H9 (cell line): ENCODE measurements at regions not wholly inside any gene's neighbourhood (a gene's known extent, or its start where the extent isn't known, plus 50 kb on each side); places are given as distances from the start of the nearest gene placed in this dataset.

Experiments
- DNase-seq: peaks from one replicate; pipeline ENCODE4 v3.0.0-alpha.2; 2017
- H2AFZ ChIP-seq: one replicate; pipeline ENCODE4 v1.6.1; 2013; ENCODE audit warnings: mild to moderate bottlenecking, low read length, control low read depth, moderate library complexity
- H2AK5ac ChIP-seq: 2 replicates; pipeline ENCODE4 v1.6.1; 2013; ENCODE audit warnings: low read length, control low read depth, mixed read lengths; ENCODE audit not compliant: insufficient read length
- H2BK120ac ChIP-seq: one replicate; pipeline ENCODE4 v1.6.1; 2013; ENCODE audit warnings: low read depth, mild to moderate bottlenecking, low read length, control low read depth, inconsistent platforms; ENCODE audit not compliant: poor library complexity, severe bottlenecking
- H2BK12ac ChIP-seq: 2 replicates; pipeline ENCODE4 v1.6.1; 2013; ENCODE audit warnings: low read length, control low read depth, mixed read lengths, low read depth; ENCODE audit not compliant: insufficient read length
- H2BK15ac ChIP-seq: 2 replicates; pipeline ENCODE4 v1.6.1; 2013; ENCODE audit warnings: low read depth, low read length, control low read depth
- H2BK20ac ChIP-seq: one replicate; pipeline ENCODE4 v1.6.1; 2013; ENCODE audit warnings: low read depth, mild to moderate bottlenecking, low read length, control low read depth, inconsistent platforms; ENCODE audit not compliant: poor library complexity, severe bottlenecking
- H2BK5ac ChIP-seq: 2 replicates; pipeline ENCODE4 v1.6.1; 2013; ENCODE audit warnings: low read length, control low read depth, mixed read lengths; ENCODE audit not compliant: insufficient read length
- H3K14ac ChIP-seq: 2 replicates; pipeline ENCODE4 v1.6.1; 2013; ENCODE audit warnings: low read length, control low read depth; ENCODE audit not compliant: insufficient read depth
- H3K18ac ChIP-seq: 2 replicates; pipeline ENCODE4 v1.6.1; 2013; ENCODE audit warnings: low read depth, mild to moderate bottlenecking, mixed read lengths, low read length, control low read depth; ENCODE audit not compliant: insufficient read length
- H3K23ac ChIP-seq: 2 replicates; pipeline ENCODE4 v1.6.1; 2013; ENCODE audit warnings: low read length, control low read depth, mixed read lengths, low read depth; ENCODE audit not compliant: insufficient read length
- H3K23me2 ChIP-seq: 2 replicates; pipeline ENCODE4 v1.6.1; 2013; ENCODE audit warnings: low read depth, mild to moderate bottlenecking, mixed read lengths, low read length, control low read depth; ENCODE audit not compliant: insufficient read length, poor library complexity, severe bottlenecking
- H3K27ac ChIP-seq: 2 replicates; pipeline ENCODE4 v1.5.1; 2013; ENCODE audit warnings: low read length, control low read depth, mixed read lengths, low read depth; ENCODE audit not compliant: insufficient read length
- H3K27me3 ChIP-seq: 2 replicates; pipeline ENCODE4 v1.6.1; 2013; ENCODE audit warnings: low read length, control low read depth, inconsistent platforms; ENCODE audit not compliant: insufficient read depth
- H3K4ac ChIP-seq: 2 replicates; pipeline ENCODE4 v1.6.1; 2013; ENCODE audit warnings: low read depth, mild to moderate bottlenecking, control low read depth, inconsistent platforms, low read length, moderate library complexity
- H3K4me1 ChIP-seq: 2 replicates; pipeline ENCODE4 v1.6.1; 2013; ENCODE audit warnings: low read length, control low read depth, inconsistent platforms; ENCODE audit not compliant: insufficient read depth
- H3K4me2 ChIP-seq: 2 replicates; pipeline ENCODE4 v1.6.1; 2013; ENCODE audit warnings: low read length, control low read depth, mixed read lengths; ENCODE audit not compliant: insufficient read length, insufficient read depth
- H3K56ac ChIP-seq: 2 replicates; pipeline ENCODE4 v1.6.1; 2013; ENCODE audit warnings: low read depth, mild to moderate bottlenecking, mixed read lengths, low read length, control low read depth; ENCODE audit not compliant: insufficient read length
- H3K79me1 ChIP-seq: 2 replicates; pipeline ENCODE4 v1.6.1; 2013; ENCODE audit warnings: low read depth, mild to moderate bottlenecking, moderate library complexity, low read length, control low read depth, inconsistent platforms; ENCODE audit not compliant: insufficient read depth, poor library complexity, severe bottlenecking
- H3K79me2 ChIP-seq: 2 replicates; pipeline ENCODE4 v1.6.1; 2013; ENCODE audit warnings: low read length, control low read depth, inconsistent platforms; ENCODE audit not compliant: insufficient read depth
- H3K9ac ChIP-seq: 2 replicates; pipeline ENCODE4 v1.6.1; 2013; ENCODE audit warnings: low read length, control low read depth, mixed read lengths; ENCODE audit not compliant: insufficient read length; ENCODE audit errors: extremely low read depth
- H3K9me3 ChIP-seq: one replicate; pipeline ENCODE4 v1.6.1; 2013; ENCODE audit warnings: low read depth, low read length, inconsistent platforms; ENCODE audit not compliant: control insufficient read depth
- H3T11ph ChIP-seq: one replicate; pipeline ENCODE4 v1.6.1; 2013; ENCODE audit warnings: mild to moderate bottlenecking, low read length, control low read depth, inconsistent platforms
- H4K20me1 ChIP-seq: one replicate; pipeline ENCODE4 v1.6.1; 2013; ENCODE audit not compliant: control insufficient read depth, insufficient read length, insufficient read depth
- H4K5ac ChIP-seq: 2 replicates; pipeline ENCODE4 v1.6.1; 2013; ENCODE audit warnings: low read depth, mild to moderate bottlenecking, mixed read lengths, low read length, control low read depth; ENCODE audit not compliant: insufficient read length
- H4K8ac ChIP-seq: replicated peaks from 2 replicates; pipeline ENCODE4 v1.6.1; 2013; ENCODE audit warnings: low read length, control low read depth, mixed read lengths, low read depth; ENCODE audit not compliant: insufficient read length
- H4K91ac ChIP-seq: 2 replicates; pipeline ENCODE4 v1.6.1; 2013; ENCODE audit warnings: low read depth, mild to moderate bottlenecking, moderate library complexity, mixed read lengths, low read length, control low read depth; ENCODE audit not compliant: insufficient read length
- H3K27ac Mint-ChIP-seq, 3 experiments: 2 replicates in 2 of 3; 3 replicates in 1 of 3; pipeline ENCODE4 v1.8.0; 2020 to 2021; ENCODE audit warnings: mixed read lengths in 3 of 3, mild to moderate bottlenecking in 1 of 3, moderate library complexity in 1 of 3
- H3K27me3 Mint-ChIP-seq: 2 replicates; pipeline ENCODE4 v1.8.0; 2021; ENCODE audit warnings: low read depth, mild to moderate bottlenecking, moderate library complexity, mixed read lengths
- H3K36me3 Mint-ChIP-seq, 3 experiments: 2 replicates in 2 of 3; 3 replicates in 1 of 3; pipeline ENCODE4 v1.8.0; 2020 to 2021; ENCODE audit warnings: low read depth in 3 of 3, mixed read lengths in 3 of 3; ENCODE audit not compliant: insufficient read depth in 1 of 3
- H3K4me1 Mint-ChIP-seq, 2 experiments: 2 replicates each; pipeline ENCODE4 v1.8.0; 2020; ENCODE audit warnings: mixed read lengths in 2 of 2
- H3K4me3 Mint-ChIP-seq, 2 experiments: 2 replicates in 1 of 2; 3 replicates in 1 of 2; pipeline ENCODE4 v1.8.0; 2020 to 2021; ENCODE audit warnings: mild to moderate bottlenecking in 2 of 2, mixed read lengths in 2 of 2, moderate library complexity in 1 of 2
- H3K9me3 Mint-ChIP-seq, 2 experiments: 2 replicates in 1 of 2; 3 replicates in 1 of 2; pipeline ENCODE4 v1.8.0; 2020; ENCODE audit warnings: mild to moderate bottlenecking in 2 of 2, mixed read lengths in 2 of 2, moderate library complexity in 1 of 2
- CTCF ChIP-seq: fragments of 200-600 bp; sonication (generic); conservative IDR thresholded peaks from 3 replicates; pipeline ENCODE4 v1.8.0; 2021; ENCODE audit warnings: antibody characterized with exemption, mild to moderate bottlenecking
- WGBS: extraction: QIAGEN DNeasy Blood & Tissue Kit; methylation state at CpG from one replicate; pipeline ENCODE4 v1.1.7; 2013; ENCODE audit warnings: missing lambda C conversion rate, low lambda C conversion rate, mixed read lengths; ENCODE audit not compliant: insufficient read length; ENCODE audit errors: extremely low coverage; 5-methylcytosine and 5-hydroxymethylcytosine counted together

- Histone ChIP-seq H3T11ph (no peak overlapping the region), H2BK5ac (no peak overlapping the region), H3K4me1 (no peaks in the 10 kb centered on the region; the same call in 1 of the 2 replicates), H3K23ac (no peak overlapping the region), H3K27me3 (no peaks in the 10 kb centered on the region), H3K56ac (no peak overlapping the region), H2BK12ac (no peak overlapping the region), H3K4me2 (no peak overlapping the region), H3K9me3 (no peaks in the 10 kb centered on the region), H3K18ac (no peak overlapping the region), H2BK15ac (no peak overlapping the region), H2AFZ (no peak overlapping the region), H2BK20ac (no peak overlapping the region), H2BK120ac (no peak overlapping the region), H4K91ac (no peak overlapping the region), H3K27ac (no peak overlapping the region), H2AK5ac (no peak overlapping the region), H3K9ac (no peak overlapping the region), H3K79me2 (no peaks in the 10 kb centered on the region), H4K5ac (no peak overlapping the region), H4K8ac (no peak overlapping the region), H3K79me1 (no peaks in the 10 kb centered on the region), H3K23me2 (no peaks in the 10 kb centered on the region), H3K14ac (no peak overlapping the region; the same call in 1 of the 2 replicates), H4K20me1 (no peaks in the 10 kb centered on the region), H3K4ac (no peak overlapping the region)
- no peaks in the 10 kb centered on the region for H3K9me3 Mint-ChIP-seq
- WGBS: no CpG with 5 or more reads among the region's 6 CpGs
- no peak overlapping the region for H3K27ac Mint-ChIP-seq
- peaks cover 7% of the 10 kb centered on the region in 2 experiments; a peak in 3 of 4 replicates for H3K4me1 Mint-ChIP-seq
- no peak overlapping the region for H3K4me3 Mint-ChIP-seq
- no peaks in the 10 kb centered on the region for H3K27me3 Mint-ChIP-seq
- TF ChIP-seq CTCF: no peak
- DNase-seq: no peak
- no peaks in the 10 kb centered on the region for H3K36me3 Mint-ChIP-seq
These were observed 51.2 kb upstream of the MARCKS start for GRCh38 chr6:113805811-113806495.
